GM23338 (cell line): ENCODE measurements at regions not wholly inside any gene's neighbourhood (a gene's known extent, or its start where the extent isn't known, plus 50 kb on each side); places are given as distances from the start of the nearest gene placed in this dataset.
"Not testable (repeated sequence)": the region's sequence is repeated elsewhere in the genome, so short reads cannot be mapped to it uniquely, and the experiment has no call there.

Experiments used
- POLR2AphosphoS5 ChIP-seq: IDR thresholded peaks from 2 replicates; pipeline ENCODE4 v1.6.1; 2016; ENCODE audit warnings: antibody characterized with exemption, low read depth
- TF ChIP-seq, protein P1 (sequence below), 2 experiments: fragments of 200-600 bp in 1 of 2; sonication (generic) in 1 of 2; conservative IDR thresholded peaks; 2 replicates each; pipeline versions ENCODE4 v1.5.1 to v1.6.1; 2016 to 2017; ENCODE audit warnings: antibody characterized with exemption in 2 of 2, low read depth in 2 of 2, mild to moderate bottlenecking in 2 of 2, moderate library complexity in 1 of 2

DNA sequence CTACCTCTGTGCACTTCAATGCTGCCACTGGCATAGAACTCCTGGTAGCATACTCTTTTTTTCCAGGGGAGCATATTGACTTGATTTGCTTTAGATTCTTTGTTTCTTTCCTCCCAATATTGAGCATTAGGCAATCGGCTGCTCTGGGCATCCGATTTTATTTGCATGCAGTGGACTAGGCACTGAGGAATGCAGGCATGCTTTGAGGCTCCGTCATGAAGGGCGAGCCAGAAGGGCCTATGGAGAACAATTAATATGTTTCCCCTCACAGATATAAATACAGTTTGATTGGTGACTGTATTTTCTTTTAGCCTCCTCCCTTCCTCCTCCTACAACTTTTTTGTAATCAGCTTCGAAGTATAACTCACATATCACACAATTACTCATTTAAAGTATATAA is 1918.2 kb downstream of the KHDRBS2 start:
- TF ChIP-seq, protein P1, sequence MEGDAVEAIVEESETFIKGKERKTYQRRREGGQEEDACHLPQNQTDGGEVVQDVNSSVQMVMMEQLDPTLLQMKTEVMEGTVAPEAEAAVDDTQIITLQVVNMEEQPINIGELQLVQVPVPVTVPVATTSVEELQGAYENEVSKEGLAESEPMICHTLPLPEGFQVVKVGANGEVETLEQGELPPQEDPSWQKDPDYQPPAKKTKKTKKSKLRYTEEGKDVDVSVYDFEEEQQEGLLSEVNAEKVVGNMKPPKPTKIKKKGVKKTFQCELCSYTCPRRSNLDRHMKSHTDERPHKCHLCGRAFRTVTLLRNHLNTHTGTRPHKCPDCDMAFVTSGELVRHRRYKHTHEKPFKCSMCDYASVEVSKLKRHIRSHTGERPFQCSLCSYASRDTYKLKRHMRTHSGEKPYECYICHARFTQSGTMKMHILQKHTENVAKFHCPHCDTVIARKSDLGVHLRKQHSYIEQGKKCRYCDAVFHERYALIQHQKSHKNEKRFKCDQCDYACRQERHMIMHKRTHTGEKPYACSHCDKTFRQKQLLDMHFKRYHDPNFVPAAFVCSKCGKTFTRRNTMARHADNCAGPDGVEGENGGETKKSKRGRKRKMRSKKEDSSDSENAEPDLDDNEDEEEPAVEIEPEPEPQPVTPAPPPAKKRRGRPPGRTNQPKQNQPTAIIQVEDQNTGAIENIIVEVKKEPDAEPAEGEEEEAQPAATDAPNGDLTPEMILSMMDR (conservative IDR thresholded peaks at IDR 0.05; ENCODE audit: low read depth in 2 of 2), result not testable (repeated sequence)
- TF ChIP-seq POLR2AphosphoS5, result not testable (repeated sequence)
